PC-9 (cell line): ENCODE measurements at regions not wholly inside any gene's neighbourhood (a gene's known extent, or its start where the extent isn't known, plus 50 kb on each side); places are given as distances from the start of the nearest gene placed in this dataset.

Experiments used
- CTCF ChIP-seq: fragments of 200-600 bp; sonication (generic); conservative IDR thresholded peaks from 2 replicates; pipeline ENCODE4 v1.6.1; 2017; ENCODE audit warnings: mixed run types, antibody characterized with exemption, mild to moderate bottlenecking, moderate library complexity
- EZH2 ChIP-seq: fragments of 200-600 bp; sonication (generic); IDR thresholded peaks from 2 replicates; pipeline ENCODE4 v1.8.0; 2017; ENCODE audit warnings: antibody characterized with exemption, low read depth

DNA sequence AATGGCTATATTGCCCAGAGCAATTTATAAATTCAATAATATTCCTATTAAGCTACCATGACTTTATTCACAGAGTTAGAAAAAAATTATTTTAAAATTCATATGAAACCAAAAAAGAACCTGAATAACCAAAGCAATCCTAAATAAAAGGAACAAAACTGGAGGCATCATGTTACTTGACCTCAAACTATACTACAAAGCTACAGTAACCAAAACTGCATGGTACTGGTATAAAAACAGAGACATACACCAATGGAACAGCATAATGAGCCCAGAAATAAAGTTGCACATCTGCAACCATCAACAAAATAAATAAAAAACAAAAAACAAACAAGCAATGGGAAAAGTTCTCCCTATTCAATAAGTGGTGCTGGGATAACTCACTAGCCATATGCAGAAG, 203.2 kb downstream of the RGS9 start:
- no peak for TF ChIP-seq CTCF
- TF ChIP-seq EZH2, result no peak
